ENCODE measurements at regions not wholly inside any gene's neighbourhood (a gene's known extent, or its start where the extent isn't known, plus 50 kb on each side); places are given as distances from the start of the nearest gene placed in this dataset.

DNA sequence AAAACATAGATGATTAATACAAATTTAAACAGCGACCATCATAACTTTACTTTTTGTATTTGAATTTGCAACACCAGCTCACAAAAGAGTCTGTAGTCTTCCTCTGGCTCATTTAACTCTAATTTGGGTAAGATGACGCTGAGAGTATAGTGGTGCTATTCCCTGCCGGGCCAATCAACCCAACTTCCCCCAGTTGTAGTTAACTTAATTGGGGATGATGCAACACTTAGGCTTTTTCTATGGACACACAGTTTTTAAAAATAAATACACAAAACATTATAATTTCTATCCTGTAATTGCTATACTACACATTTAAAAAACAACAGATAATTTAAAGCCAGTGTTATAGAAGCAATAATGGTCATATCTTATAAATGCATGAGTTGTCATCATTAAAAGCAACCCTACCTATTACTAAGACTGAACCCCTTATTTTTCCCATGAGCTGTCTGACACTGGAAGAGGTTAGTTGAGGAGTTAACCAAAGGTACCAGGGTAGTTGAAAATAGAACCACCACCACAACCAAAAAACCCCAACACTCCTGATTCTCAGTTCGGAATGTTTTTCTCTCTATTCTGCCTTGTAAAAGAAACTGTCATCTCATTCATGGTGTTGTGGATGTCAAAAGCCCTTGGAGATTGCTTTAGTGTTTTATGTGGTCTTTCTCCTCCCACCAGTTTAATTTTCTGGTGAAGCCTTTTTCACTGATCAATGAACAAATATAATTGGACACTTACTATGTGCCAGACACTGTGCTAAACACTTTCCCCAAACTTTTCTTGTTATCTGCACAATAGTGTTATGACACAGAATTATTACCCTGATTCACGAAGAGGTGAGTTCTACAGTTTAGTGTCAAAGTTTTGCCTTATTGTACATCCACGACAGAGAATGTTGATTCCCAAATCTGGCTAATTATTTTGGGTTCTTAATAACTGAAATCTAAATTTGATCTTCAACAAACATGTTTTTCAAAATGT lies 61.5 kb upstream of the RAPGEF2 start:
- no peak for DNase-seq (ENCODE audit: low spot score)

DNA sequence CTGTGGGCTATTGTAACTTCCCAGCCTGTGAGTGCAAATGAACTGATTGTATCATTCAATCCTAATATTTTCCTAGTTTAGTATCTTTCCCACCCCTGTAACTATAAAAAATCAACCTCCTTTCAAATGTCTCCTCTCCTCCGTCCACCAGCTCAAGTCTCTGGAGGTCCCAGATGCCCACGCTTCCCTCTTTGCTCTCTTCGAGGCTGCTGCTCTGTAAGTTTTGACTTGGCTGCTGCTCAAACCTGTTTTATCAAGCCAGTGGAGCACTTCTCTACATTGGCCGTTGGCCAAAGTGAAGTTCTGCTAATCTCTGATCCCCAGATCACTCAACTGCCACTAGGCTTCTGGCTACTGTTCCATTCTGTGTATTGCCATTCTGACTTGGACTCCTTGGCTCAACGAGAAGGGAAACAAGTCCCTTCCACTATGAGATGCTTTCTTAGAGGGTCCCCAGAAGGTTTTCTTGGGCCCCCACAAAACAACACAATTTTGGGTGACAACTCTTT lies 60.7 kb upstream of the RAPGEF2 start:
- DNase-seq (ENCODE audit: low spot score) = no peak

DNA sequence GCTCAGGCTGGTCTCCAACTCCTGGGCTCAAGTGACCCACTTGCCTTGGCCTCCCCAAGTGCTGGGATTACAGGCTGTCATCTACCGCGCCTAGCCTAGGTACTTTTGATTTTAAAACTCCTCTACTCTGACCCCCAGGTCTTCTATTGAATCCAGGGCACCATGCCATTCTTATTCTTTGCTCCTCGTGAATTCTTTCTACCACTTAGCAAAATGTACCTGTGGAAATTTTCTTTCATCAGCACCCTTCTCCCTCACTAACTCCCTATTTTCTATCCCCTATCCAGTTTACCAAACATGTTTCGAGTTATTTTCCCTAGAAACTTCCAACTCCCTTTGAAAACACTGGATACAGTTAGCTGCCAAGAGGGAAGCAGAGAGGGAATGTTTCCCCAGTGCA lies 60.0 kb upstream of the RAPGEF2 start:
- DNase-seq (ENCODE audit: low spot score) = no peak

DNA sequence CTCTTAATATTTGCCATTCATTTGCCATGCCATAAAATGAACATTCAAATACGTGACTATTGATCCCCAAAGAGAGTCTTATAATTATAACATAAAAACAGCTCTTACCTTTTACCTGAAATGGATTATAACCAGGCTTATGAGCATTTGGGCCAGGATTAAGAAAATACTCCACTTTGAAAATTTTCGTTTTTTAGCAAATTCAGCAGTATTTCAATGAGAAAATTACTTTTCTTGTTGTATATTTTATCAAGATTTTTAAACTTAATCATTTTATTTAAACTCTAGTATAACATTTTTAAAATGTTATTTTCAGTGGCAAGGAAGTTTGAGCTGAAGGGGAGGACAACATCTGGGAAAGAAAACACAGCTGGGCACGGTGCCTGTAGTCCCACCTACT lies 59.0 kb upstream of the RAPGEF2 start:
- DNase-seq (ENCODE audit: low spot score) = no peak

DNA sequence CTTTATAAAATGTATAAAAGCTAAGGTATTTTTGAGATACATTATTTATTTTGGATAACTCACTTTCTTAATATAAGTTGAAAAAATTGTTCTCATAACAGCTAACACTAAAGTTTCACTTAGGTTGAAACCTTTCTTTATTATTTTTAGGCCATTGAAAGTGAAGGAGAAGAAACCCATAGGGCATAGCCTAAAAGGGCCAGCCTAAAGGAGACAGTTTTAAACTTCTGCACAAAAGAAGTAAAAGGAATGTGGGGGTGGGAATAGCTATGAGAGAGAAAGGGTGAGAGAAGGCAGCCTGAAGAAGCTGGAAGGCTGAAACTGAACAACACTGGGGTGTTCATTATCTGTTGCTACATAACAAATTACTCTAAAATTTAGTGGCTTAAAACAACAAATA lies 57.6 kb upstream of the RAPGEF2 start:
- DNase-seq (ENCODE audit: low spot score) = no peak

DNA sequence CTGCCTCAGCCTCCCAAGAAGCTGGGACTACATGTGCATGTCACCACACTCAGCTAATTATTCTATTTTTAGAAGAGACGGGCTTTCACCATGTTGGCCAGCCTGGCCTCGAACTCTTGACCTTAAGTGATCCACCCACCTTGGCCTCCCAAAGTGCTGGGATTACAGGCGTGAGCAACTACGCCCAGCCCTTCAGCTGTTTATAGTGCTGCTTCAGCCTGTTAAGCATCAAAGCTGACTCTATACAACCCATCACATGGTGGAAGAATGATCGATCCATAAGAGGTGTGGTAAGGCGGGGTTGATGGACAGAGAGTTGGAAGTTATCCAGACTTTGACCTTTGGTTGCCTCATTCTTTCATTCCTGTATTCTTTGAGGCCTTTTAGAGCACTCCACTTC lies 56.2 kb upstream of the RAPGEF2 start:
- no peak for DNase-seq (ENCODE audit: low spot score)

DNA sequence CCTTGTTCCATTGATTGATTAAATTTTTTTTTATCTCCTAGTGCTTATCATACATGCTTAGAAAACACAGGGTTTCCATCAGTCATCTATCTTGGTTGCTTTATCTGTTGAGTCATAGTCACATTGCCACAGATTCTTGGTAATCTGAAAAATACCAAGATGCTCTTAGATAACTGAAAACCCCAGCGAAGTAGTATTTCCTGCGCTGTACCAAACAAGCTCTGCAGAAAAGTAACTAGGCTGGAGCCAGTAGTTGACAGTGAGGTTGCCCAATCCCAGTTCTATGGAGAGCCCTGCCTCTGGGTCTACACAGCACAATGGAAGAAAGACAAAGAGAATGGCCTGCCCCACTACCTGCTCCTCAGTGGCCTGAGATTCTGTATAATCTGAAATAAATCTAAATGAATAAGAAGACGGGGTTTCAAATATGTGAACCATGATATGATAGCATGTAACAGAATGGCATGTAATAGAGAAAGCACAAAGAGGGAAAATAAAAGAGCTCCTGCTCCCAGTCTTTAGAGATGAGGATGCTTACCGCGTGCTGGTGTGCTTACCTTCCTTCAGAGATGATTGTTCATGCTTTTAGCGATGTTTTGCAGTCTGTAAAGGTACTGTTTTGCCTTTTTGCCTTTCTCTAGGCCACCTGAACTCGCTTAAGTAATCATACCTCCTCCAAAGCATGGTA lies 55.3 kb upstream of the RAPGEF2 start:
- peak; percentile 71 for DNase-seq (ENCODE audit: low spot score)

DNA sequence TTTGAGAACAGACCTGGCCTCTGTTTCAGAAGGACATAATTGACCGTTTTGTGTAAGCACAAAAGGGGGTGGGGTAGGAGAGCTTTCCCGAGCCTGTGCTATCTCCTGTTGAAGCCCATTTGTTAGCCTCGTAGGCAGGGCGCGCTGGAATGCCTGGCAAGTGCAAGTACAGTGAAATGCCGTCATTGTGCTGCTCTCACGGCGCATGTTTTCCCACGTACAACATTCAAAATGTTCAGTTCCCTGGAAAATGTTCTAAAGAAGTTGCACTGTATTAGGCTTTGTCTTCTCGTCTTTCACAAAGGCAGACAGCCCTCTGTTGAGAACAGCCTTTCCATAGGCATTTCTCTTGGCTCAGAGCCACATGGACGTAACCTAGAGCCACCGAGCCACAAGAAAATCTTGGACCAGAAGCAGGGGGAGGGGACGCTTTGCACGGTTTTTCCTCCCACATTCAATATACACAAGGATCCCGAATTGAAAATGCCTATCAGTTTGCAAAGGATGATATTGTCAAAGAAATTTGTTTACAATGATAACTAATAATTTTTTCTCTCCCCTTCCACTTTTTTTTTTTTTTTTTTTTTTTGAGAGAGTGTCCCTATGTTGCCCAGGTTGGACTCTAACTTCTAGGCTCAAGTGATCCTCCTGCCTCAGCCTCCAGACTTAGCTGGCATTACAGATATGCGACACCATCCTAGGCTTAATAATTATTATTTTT lies 54.6 kb upstream of the RAPGEF2 start:
- no peak for DNase-seq (ENCODE audit: low spot score)

DNA sequence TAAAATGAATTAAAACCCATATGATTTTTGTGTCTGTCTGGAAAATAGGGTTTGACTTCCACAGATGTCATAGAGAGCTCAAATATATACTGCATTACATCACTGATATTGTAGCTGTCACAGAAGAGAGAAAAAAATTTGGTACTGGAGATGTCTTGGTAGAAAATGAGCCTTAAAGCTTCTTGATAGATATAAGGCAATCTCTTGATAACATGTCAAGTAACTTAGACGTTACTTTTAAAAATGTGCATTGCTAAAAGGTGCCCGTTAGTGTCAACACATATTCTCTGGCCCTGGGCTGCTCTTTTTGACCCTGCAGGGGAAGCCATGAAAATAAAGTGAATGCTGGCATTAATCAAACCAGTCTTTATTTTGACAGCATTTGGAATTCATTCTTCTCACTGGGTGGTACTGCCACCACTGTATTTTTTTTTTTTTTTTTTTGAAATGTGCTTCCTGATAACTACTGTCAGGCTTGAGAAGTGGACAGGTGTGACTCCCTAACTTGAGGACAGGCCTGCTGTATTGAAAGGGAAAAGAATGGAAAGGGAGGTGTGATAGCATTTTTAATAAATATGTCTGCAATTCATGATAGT lies 53.0 kb upstream of the RAPGEF2 start:
- DNase-seq (ENCODE audit: low spot score) = no peak

DNA sequence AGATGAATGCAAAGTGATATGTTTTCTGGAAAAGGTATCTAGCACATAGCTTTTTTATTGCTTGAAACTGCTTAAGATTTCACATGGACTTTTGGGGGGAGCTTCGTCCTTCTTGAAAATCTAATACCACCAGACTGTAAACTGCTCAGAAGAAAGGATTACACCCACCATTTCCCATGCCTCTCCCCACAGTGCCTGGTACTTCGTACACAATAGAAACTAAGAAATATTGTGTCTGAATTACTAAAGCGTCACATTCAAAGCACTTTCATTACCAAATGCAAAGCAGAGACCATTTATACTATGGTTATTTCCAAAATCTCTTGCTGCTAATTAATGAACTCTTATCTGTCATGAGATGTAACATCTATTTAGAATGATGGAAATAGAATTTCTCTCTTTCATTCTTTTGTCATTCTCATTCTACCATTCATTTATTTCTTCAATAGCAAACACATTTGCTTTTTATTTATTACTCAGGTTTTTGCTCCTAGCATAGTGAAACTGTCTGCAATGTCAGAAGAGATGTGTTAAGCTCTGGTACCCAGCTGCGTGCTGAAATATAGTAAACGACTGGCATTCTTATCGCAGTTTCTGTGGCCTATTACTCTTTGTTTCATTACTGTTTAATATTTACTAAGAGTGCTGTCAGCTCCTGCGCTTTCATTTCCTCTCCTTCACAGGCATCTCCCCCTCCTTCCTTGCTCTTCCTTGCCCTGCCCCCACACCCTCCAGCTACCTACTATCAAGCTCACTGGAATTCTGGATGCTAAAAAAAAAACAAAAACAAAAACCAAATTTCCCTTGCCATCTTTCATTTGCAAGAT lies 51.4 kb upstream of the RAPGEF2 start:
- peak; percentile 25 for DNase-seq (ENCODE audit: low spot score)

DNA sequence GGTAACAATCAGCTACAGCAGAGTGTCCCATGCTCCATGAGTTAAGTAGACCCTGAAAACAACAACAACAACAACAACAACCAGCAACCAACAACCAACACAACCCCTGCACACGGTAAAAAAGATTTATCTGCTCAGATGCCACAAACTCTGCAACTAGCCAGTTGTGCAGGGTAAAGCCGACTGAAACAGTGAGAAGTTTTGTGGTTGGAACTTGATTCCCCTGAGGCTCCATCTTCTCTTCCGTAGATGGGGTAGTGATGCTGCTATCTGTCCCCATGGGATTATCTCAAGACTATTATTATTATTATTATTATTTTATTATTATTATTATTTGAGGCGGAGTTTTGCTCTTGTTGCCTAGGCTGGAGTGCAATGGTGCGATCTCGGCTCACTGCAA lies 50.6 kb upstream of the RAPGEF2 start:
- DNase-seq (ENCODE audit: low spot score) = no peak
